SK-N-SH treated with all-trans-retinoic acid at 6 μM for 48 hours (cell line): ENCODE measurements at regions not wholly inside any gene's neighbourhood (a gene's known extent, or its start where the extent isn't known, plus 50 kb on each side); places are given as distances from the start of the nearest gene placed in this dataset.

Experiments
- ATAC-seq: fragments of 200-7000 bp; cut with Tn5 transposase; 3 replicates; pipeline ENCODE4 v1.9.1; 2020; ENCODE audit warnings: mild to moderate bottlenecking, moderate library complexity
- ARNTL ChIP-seq: fragments of 450-650 bp; formaldehyde crosslinking; IDR thresholded peaks from 2 replicates; pipeline ENCODE4 v1.5.0; 2020; ENCODE audit warnings: low read depth, mild to moderate bottlenecking, moderate library complexity, borderline replicate concordance
- CSDC2 ChIP-seq: fragments of 250-450 bp; sonication (Bioruptor Pico); IDR thresholded peaks from 2 replicates; pipeline ENCODE4 v1.5.0; 2020; ENCODE audit warnings: mild to moderate bottlenecking, moderate library complexity
- CSRNP3 ChIP-seq: fragments of 250-450 bp; sonication (Bioruptor Pico); IDR thresholded peaks from 2 replicates; pipeline ENCODE4 v1.5.1; 2021; ENCODE audit warnings: mild to moderate bottlenecking, moderate library complexity
- GLIS3 ChIP-seq: fragments of 250-450 bp; sonication (Bioruptor Pico); IDR thresholded peaks from 2 replicates; pipeline ENCODE4 v1.5.0; 2020; ENCODE audit warnings: mild to moderate bottlenecking, moderate library complexity
- ISL1 ChIP-seq: fragments of 250-450 bp; sonication (Bioruptor Pico); IDR thresholded peaks from 2 replicates; pipeline ENCODE4 v2.1.2; 2022; ENCODE audit warnings: mild to moderate bottlenecking, moderate library complexity
- OSR1 ChIP-seq: fragments of 250-450 bp; sonication (Bioruptor Pico); IDR thresholded peaks from 2 replicates; pipeline ENCODE4 v1.8.0; 2022; ENCODE audit warnings: moderate library complexity, mild to moderate bottlenecking, inconsistent platforms
- PATZ1 ChIP-seq: fragments of 250-450 bp; sonication (Bioruptor Pico); IDR thresholded peaks from 2 replicates; pipeline ENCODE4 v1.8.0; 2020; ENCODE audit warnings: mild to moderate bottlenecking, moderate library complexity, borderline replicate concordance
- POU6F1 ChIP-seq: fragments of 250-450 bp; sonication (Bioruptor Pico); IDR thresholded peaks from 2 replicates; pipeline ENCODE4 v1.8.0; 2021; ENCODE audit warnings: low read depth, mild to moderate bottlenecking, moderate library complexity, borderline replicate concordance
- PPARA ChIP-seq: fragments of 250-450 bp; sonication (Bioruptor Pico); IDR thresholded peaks from 2 replicates; pipeline ENCODE4 v1.5.0; 2020; ENCODE audit warnings: mild to moderate bottlenecking, borderline replicate concordance
- RARB ChIP-seq: fragments of 250-450 bp; sonication (Bioruptor Pico); IDR thresholded peaks from 2 replicates; pipeline ENCODE4 v1.8.0; 2021; ENCODE audit warnings: mild to moderate bottlenecking, moderate library complexity
- SNAI2 ChIP-seq: fragments of 250-450 bp; sonication (Bioruptor Pico); IDR thresholded peaks from 2 replicates; pipeline ENCODE4 v1.5.0; 2020; ENCODE audit warnings: mild to moderate bottlenecking, moderate library complexity
- TCF4 ChIP-seq: fragments of 250-450 bp; sonication (Bioruptor Pico); IDR thresholded peaks from 2 replicates; pipeline ENCODE4 v1.8.0; 2021; ENCODE audit warnings: mild to moderate bottlenecking, moderate library complexity, borderline replicate concordance
- TOX ChIP-seq: fragments of 250-450 bp; sonication (Bioruptor Pico); IDR thresholded peaks from 2 replicates; pipeline ENCODE4 v1.8.0; 2021; ENCODE audit warnings: mild to moderate bottlenecking, moderate library complexity, borderline replicate concordance
- TSHZ2 ChIP-seq: fragments of 250-450 bp; sonication (Bioruptor Pico); IDR thresholded peaks from 2 replicates; pipeline ENCODE4 v1.5.0; 2020; ENCODE audit warnings: mild to moderate bottlenecking, moderate library complexity
- ZC3H10 ChIP-seq: fragments of 250-450 bp; sonication (Bioruptor Pico); IDR thresholded peaks from 2 replicates; pipeline ENCODE4 v1.5.1; 2021; ENCODE audit warnings: mild to moderate bottlenecking, moderate library complexity
- ZFP3 ChIP-seq: fragments of 250-450 bp; sonication (Bioruptor Pico); IDR thresholded peaks from 2 replicates; pipeline ENCODE4 v1.5.0; 2020; ENCODE audit warnings: mild to moderate bottlenecking, moderate library complexity
- ZFP30 ChIP-seq: fragments of 450-650 bp; formaldehyde crosslinking; IDR thresholded peaks from 2 replicates; pipeline ENCODE4 v1.5.0; 2022; ENCODE audit warnings: mild to moderate bottlenecking, moderate library complexity
- ZNF565 ChIP-seq: fragments of 450-650 bp; formaldehyde crosslinking; conservative IDR thresholded peaks from 2 replicates; pipeline ENCODE4 v1.5.0; 2020; ENCODE audit warnings: low read depth, mild to moderate bottlenecking, moderate library complexity
- ZNF70 ChIP-seq: fragments of 450-650 bp; formaldehyde crosslinking; IDR thresholded peaks from 2 replicates; pipeline ENCODE4 v1.5.0; 2020; ENCODE audit warnings: mild to moderate bottlenecking, moderate library complexity

GRCh38 chr20:24734139-24734538 lies 214.9 kb upstream of the CST7 start:
- no peak for TF ChIP-seq TCF4 (CRISPR knock-in tag)
- no peak for TF ChIP-seq ZFP30 (CRISPR knock-in tag)
- no peak for TF ChIP-seq ZNF565 (CRISPR knock-in tag)
- TF ChIP-seq ISL1 (CRISPR knock-in tag): no peak
- TF ChIP-seq ZNF70 (CRISPR knock-in tag): no peak
- no peak for ATAC-seq

GRCh38 chr20:24735263-24735662 lies 213.8 kb upstream of the CST7 start:
- TF ChIP-seq SNAI2 (CRISPR knock-in tag): no peak
- no peak for ATAC-seq

- no peak for TF ChIP-seq TCF4 (CRISPR knock-in tag)
- no peak for TF ChIP-seq RARB (CRISPR knock-in tag)
- no peak for TF ChIP-seq ARNTL (CRISPR knock-in tag)
- no peak for TF ChIP-seq ZFP30 (CRISPR knock-in tag)
- no peak for TF ChIP-seq GLIS3 (CRISPR knock-in tag)
- TF ChIP-seq TSHZ2 (CRISPR knock-in tag): no peak
- no peak for TF ChIP-seq PPARA
- TF ChIP-seq ZNF565 (CRISPR knock-in tag): no peak
- no peak for TF ChIP-seq CSRNP3 (CRISPR knock-in tag)
- no peak for TF ChIP-seq ZC3H10 (CRISPR knock-in tag)
- TF ChIP-seq CSDC2 (CRISPR knock-in tag): no peak
Measured at GRCh38 chr20:24736131-24736843, 212.8 kb upstream of the CST7 start.

GRCh38 chr20:24736844-24737211 lies 212.2 kb upstream of the CST7 start:
- TF ChIP-seq PPARA (no peak), POU6F1 (CRISPR knock-in tag) (no peak), TOX (no peak), ZC3H10 (CRISPR knock-in tag) (no peak), RARB (CRISPR knock-in tag) (no peak), ZFP3 (no peak), OSR1 (no peak), PATZ1 (CRISPR knock-in tag) (no peak)
- ATAC-seq: no peak

More at GRCh38 chr20:24736131-24736843, 212.8 kb upstream of the CST7 start:
- ATAC-seq: no peak
